PC-3 (cell line): ENCODE measurements at regions not wholly inside any gene's neighbourhood (a gene's known extent, or its start where the extent isn't known, plus 50 kb on each side); places are given as distances from the start of the nearest gene placed in this dataset.

Experiments
- CTCF ChIP-seq: fragments of 300-600 bp; sonication (generic); conservative IDR thresholded peaks from 2 replicates; pipeline ENCODE4 v1.5.1; 2017; ENCODE audit warnings: antibody characterized with exemption, low read depth, mild to moderate bottlenecking, low read length
- EZH2 ChIP-seq: fragments of 300-600 bp; sonication (generic); IDR thresholded peaks from one replicate; pipeline ENCODE4 v1.6.1; 2017; ENCODE audit warnings: antibody characterized with exemption, mild to moderate bottlenecking, low read length; ENCODE audit not compliant: unreplicated experiment
- EZH2phosphoT487 ChIP-seq: fragments of 300-600 bp; sonication (generic); IDR thresholded peaks from 2 replicates; pipeline ENCODE4 v1.6.1; 2018; ENCODE audit warnings: mild to moderate bottlenecking, antibody characterized with exemption, low read length, borderline replicate concordance

DNA sequence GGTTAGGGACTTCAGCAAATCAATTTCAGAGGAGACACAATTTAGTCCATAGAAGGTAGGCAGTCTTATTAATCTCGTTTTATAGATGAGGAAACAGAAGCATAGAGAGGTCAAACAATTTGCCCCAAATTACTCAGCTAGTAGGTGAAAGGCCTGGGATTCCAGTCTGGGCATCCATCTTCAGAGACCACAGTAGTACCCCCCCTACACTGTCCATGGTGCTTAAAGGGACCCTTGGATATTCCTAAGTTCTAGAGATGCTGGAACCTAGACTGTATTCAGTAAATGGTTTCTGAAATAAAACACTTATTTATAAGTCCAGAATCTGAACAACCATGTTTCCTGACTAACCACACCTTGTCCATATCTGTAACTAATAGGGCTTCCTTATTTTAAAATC, 174.8 kb downstream of the CEP135 start:
- no peak for TF ChIP-seq CTCF
- no peak for TF ChIP-seq EZH2phosphoT487
- TF ChIP-seq EZH2 = no peak
